ENCODE measurements at regions not wholly inside any gene's neighbourhood (a gene's known extent, or its start where the extent isn't known, plus 50 kb on each side); places are given as distances from the start of the nearest gene placed in this dataset.
A peak's percentile ranks its signal among the peaks of the same experiment; 100 is the strongest.
"Not testable (repeated sequence)": the region's sequence is repeated elsewhere in the genome, so short reads cannot be mapped to it uniquely, and the experiment has no call there.

DNA sequence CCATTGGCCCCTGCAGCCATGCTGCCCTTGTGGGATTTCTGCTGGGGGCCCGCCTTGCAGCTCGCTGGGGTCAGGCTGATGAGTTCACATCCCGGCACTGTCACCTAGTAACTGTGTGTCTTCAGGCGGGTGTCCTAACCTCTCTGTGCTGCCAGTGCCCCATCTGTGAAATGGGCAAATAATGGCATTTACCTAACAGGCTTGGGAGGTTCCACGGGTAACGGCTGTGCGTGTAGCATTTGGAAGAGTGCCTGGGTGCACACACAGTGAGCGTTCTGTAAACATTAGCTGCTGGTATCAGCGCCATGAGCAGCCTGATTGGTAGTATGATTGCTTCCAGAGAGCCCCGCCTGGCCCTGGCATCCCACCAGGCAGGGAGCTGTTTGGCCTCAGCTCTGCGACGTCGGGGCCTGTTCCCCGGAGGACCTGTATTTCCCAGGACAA, 167.3 kb upstream of the GSE1 start:
- no peak for DNase-seq

DNA sequence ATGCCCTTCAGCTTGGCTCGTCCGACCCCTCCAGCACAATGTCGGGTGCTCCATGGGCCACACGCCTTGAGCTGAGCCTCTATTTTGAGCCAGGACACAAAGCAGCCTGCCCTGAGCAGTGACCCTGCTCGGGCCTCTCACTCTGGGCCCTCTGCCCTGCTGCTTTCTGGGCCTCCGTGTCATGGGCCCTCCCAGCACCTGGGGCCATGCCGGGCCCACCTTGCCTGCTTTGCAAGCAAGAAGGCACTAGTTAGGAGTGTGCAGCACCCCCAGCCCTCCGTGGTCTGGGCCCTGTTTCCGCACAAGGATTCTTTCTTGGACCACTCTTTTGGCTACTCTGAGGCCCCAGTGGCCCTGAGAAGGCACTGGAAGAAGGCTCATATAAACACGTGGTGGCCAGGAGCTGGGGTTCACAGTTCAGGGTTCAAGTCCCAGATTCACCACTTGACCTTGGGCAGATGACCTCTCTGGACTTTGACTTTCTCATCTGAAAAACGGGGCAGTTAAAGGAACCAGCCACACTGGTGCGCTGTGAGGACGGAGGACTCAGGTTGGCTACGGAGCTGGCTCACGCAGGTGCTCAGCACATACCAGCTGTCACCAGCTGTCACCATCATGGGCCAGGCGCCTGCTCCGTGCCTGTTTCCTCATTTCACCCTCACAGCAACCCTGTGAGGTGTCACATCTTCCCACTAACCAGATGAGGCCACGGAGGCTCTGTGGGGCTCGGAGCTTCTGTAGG, 166.0 kb upstream of the GSE1 start:
- no peak for DNase-seq

DNA sequence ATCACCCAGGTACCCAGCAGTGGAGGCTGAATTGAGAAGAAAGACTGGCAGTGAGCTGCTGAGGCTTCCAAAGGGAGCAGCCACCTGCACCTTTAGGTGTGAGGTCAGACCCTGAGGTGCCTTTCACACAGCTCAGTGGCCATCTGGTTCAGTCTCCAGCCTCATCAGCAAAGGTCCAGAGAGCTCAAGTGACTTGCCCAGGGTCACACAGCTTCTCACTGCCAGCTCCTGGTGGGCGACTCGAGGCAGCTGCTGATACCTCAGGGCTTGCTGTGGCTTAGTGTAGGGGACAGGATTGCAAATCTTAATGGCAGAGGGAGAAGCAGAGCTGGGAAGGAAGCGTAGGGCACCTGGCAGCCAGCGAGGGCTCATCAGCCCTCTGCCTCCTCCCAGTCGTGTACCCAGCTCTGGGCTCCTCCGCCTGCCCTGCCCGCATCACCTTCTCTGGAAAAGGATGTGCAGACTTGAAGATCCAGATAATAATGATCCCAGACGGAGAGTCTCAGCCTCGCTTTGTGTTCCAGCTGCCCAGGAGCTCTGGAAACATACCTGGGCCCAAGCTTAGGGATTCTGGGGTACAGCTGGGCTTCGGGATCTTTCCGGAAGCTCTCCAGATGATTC, 165.3 kb upstream of the GSE1 start:
- DNase-seq, result no peak

DNA sequence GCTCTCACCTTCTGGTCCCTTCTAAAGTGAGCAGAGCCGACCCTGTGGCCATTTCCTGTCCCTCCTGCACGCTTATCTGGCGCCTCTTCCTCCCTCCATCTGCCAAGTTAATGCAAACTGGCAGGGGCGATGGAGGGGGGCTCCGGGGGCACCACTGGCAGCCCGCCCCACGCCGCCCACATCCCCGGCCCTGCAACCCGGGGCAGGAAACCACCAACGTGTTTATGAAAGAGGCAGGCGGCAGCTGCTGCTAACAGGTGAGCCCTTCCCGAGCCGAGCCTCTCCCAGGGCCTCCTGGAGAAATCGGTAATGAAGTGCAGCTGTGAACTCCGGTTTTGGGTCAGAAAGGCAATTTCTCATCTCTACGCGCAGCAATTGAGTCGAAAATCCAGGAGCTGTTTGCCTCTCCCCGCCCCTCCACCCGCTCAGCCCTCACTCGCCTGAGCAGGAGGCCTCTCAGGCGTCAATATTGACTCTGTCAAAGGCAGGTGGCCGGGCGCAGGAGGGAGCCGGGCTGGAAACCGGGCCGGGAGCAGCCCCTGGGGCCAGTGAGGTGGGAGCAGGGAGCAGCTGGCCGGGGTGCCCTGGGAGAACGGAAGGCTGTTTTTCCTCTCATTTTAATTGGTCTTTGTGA, 164.4 kb upstream of the GSE1 start:
- DNase-seq, result no peak

DNA sequence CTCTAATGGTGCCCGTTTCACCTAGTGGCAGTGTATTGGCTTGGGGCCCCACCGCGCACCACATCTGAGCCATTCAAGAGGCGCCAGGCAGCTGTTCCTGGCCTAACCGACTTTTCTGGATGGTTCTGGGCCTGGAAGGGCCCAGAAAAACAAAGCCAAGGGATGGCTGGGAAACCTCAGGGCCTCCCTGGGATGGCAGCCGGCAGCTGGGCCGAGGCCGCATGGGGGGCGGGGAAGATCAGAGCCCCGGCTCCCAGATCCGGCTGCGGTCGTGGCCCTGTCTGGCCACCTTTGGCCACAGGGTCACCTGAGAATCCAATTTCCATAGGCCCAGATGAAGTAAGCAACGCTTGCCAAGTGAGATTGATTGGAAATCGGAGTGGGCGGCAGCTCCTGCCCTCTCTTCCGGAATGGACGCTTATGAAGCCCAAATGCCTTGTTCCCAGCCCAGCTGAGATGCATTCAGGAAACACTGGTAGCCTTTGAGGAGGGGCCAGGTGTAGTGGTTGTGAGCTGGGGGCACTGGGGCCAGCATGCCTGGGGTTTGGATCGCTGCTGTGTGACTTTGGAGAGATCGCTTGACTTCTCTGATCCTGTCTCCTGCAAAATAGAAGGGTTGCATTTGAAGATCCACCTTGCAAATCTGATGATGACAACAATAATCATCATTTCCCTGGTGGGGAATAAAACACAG, 163.8 kb upstream of the GSE1 start:
- no peak for DNase-seq

DNA sequence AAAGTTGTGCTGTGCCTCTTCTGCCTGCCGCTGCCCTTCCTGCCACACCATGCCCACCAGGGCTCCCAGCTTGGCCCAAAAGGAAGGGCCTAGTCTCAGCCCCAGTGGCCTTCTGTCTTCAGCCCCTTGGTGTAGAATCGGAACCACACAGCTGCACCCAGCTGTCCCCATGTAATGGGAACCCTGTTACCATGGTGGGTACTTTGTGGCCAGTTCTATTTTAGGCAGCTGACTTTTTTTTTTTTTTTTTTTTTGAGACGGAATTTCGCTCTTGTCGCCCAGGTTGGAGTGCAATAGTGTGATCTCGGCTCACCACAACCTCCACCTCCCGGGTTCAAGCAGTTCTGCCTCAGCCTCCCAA, 163.3 kb upstream of the GSE1 start:
- no peak for DNase-seq

DNA sequence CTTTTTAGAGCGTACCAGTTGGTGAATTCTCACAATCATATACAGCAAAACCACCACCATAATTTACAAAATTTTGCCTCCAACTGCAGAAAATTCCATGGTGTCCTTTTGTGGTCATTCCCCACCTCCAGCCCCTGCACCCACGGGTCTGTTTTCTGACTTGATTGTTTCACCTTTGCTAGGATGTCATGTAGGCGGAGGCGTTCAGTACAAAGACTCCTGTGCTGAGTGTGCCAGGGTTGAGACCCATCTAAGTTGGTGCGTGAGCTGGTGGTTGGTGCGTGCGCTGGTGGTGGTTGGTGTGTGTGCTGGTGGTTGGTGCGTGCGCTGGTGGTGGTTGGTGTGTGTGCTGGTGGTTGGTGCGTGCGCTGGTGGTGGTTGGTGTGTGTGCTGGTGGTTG, 162.0 kb upstream of the GSE1 start:
- not testable (repeated sequence) for DNase-seq

DNA sequence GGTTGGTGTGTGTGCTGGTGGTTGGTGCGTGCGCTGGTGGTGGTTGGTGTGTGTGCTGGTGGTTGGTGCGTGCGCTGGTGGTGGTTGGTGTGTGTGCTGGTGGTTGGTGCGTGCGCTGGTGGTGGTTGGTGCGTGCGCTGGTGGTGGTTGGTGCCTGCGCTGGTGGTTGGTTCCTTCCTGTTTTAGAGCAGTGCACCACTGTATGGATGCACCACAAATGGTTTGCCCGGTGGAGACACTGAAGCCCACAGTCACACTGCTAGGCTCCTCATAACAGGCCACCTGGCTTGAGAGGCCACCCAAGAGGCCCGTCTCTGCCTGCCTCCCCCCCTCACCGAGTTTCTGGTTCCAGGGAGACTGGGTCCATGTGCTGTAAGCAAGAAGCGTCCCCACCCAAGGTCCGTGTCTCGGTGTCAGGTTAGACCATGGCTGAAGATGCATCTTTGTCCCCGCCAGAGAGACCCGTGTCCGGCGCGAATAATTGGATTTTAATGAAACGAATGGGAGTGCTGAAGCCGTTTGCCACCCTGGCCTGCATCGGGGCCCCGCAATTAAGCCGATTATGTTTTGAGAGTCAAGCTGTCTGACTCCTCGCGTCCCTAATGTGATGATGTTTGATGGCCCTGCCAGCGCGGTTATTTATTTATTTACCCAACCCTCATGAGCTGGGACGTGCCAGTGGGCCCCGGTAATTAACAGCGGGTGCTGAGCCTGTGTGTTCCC, 161.3 kb upstream of the GSE1 start:
- DNase-seq, result no peak

DNA sequence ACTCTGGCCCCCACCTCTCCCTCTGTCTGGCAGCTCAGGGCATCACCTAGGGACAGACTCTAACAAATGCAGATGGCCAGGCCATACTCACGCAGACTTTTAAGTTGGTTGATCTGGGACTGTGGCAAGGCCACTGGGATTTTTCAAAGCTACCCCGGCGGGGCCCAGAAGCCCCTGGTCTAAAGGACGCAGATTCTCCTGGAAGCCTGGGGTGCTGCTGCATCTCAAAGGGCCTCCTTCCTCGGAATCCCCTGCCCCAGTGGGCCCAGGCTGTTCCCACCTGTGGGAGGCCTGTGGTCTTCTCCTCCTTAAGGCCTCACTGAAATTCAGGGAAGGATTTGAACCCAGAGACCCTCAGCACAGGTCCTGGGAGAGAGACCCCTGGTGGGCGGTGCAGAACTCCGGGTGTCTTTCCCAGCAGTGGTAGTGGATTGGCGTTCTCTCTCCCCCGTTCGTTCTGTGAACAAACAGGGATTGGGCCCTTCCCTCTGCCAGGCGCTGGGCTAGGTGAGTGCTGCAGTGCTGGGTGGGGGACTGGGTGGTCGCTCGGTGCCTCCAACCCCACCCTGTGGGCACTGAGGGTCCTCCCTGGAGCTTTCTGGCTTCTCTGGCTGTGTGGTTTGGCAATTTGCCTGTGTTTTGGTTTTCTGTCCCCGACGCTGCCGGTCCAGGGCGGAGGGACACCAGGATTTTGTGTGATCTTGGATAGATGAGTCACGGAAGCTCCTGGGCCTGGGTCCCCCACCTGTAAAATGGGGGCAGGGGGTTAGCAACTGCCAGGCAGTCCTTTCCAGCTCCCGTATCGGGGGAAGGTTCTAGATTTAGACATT, 160.5 kb upstream of the GSE1 start:
- DNase-seq, result no peak

DNA sequence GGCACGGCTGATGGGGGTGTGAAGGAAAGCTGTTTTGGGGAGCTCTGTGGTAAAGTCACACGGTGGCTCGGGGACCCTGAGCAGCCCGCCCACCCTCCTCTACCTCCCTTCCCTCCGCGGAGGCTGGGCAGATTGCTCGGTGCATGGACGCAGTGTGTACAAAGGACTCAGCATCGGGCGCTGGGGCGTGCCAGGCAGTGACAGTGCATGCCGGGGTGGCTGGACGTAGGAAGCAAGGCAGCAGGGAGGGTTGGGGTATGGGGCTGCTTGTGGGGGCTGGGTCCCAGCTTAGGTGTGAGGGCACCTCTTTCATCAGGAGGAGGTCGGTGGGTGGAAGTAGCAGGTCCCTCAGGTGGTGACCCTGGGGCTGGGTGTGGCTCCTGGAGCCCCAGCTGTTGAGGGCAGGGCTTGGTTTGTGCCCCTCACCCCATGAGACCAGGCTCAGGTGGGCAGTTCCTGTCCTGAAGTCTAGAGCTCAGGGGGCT, 159.9 kb upstream of the GSE1 start:
- no peak for DNase-seq

DNA sequence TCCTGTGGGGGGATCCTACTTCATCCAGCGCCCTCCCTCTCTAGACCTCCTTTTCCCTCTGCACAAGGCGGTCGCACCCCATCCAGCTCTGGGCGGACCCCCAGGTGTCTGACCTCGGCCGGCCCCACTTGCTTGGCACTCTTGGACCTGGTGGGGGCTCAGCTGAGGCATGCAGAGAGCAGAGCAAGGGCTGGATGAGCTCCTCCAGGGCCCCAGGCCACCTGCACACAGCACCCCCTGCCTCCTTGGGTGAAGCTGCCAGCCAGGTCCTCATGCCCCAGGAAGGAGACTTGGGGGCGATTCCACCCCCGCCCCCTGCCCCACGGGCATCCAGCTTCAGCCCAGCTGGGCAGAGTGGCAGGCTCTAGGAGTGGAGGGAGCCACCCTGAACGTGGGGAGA, 159.4 kb upstream of the GSE1 start:
- no peak for DNase-seq

DNA sequence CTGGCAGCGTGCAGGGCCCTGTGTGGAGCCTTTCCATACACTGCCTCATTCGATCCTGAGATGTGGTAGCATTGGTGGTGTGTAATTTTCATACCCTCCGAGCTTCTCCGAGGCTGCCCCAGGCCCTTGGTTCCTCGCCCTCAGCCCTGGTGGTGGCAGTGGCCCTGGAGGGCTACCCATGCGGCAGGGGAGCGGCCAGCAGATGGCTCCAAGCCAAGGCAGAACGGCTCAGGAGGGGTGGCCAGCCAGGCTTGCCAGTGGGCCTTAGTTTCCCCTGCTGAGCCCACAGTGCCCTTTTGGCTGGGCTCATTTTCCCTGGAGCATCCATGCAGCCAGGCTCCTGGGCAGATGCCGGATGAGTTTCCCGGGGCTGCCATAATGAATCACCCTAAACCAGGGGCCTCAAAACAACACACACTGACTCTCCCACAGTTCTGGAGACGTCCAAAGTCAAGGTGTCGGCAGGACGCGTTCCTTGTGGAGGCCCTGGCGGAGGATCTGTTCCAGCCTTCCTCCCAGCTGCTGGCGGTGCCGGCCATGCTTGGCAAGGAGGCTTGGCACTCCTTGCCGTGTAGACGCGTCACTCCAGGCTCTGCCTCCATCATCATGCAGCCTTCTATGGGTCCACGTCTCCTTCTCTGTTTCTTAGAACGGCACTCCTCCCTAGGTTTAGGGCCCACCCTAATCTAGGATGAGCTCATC, 158.8 kb upstream of the GSE1 start:
- DNase-seq, result no peak

DNA sequence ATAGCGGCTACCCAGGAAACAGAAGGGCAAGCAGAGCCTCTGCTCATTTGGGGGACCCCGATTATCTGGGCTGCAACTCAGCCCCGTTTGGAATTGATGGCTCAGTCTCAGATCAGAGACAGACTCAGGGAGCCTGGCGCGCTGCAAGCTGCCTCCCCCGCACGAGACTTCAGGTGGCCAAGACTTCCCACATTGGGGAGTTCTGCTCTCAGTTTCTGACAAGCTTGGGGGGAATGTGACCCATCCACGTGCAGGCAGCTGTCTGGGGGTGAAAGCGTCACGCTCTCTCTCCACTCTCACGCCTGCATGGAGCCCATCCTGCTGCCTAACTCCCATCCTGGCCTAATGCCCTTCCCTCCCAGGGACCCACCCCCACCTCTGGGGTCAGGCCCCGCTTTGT, 157.6 kb upstream of the GSE1 start:
- no peak for DNase-seq

DNA sequence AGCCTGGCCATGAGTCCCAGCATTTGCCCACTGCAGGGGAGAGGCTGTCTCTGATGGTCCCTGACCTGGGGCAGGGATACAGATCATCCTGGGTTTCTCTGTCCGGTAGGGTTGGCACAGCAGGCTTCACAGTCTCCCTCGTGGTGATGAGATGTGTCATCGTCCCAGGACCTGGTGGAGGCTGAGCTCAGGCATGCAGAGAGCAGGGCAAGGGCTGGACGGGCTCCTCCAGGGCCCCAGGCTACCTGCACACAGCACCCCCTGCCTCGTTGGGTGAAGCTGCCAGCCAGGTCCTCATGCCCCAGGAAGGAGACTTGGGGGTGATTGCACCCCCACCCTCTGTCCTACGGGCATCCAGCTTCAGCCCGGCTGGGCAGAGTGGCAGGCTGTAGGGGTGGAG, 155.8 kb upstream of the GSE1 start:
- DNase-seq, result peak; percentile 33

DNA sequence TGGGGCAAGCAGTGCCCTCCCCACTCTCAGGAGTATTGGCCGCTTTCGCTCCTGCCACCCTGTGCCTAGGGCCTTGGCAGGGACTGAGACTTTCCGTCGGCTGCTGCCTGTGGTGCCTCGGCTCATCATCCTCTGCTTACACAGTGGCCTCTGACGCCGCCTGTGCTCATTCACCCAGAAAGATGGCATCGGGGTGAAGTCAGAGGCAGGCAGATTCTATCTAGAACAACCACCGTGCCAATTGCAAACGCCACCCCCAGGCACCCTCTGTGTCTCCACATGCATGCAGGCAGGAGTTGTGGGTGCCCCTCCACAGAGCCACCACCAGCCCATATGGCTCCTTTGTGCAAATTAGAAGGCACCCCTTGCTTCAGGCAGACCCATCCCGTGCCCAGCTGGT, 154.2 kb upstream of the GSE1 start:
- DNase-seq, result no peak

DNA sequence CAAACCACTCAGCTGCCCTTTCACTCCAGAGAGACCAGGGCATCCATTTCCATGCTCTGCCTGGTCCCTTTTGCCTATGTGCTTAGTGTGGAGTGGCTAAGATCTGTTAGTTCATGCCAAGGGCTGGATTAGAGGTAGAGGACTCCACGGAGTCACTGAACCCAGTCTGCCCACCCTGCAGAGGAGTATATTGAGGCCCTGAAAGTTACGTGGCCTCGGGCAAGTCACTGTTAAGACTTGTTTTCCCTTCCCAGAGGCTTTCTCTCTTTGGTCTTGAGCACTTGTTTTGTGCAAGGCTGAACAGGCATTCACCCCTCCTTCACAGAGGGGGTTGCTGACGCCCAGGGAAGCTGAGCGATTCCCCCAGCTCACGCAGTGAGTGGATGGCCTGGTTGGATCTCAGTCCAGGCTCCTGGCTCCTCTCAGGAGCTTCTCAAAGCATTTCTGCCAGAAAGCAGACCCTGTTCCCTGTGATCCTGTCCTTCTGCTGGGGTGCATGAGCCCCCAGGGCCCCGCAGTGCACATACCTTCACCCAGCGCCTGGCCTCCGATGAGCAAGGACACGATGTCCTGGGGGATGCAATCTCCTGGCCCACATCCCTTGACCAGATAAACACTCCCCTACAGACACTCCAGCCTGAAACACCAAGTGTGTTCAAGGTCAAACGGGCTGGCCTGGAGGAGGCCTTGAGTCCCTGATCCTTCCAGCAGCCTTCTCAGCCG, 153.4 kb upstream of the GSE1 start:
- DNase-seq, result no peak

DNA sequence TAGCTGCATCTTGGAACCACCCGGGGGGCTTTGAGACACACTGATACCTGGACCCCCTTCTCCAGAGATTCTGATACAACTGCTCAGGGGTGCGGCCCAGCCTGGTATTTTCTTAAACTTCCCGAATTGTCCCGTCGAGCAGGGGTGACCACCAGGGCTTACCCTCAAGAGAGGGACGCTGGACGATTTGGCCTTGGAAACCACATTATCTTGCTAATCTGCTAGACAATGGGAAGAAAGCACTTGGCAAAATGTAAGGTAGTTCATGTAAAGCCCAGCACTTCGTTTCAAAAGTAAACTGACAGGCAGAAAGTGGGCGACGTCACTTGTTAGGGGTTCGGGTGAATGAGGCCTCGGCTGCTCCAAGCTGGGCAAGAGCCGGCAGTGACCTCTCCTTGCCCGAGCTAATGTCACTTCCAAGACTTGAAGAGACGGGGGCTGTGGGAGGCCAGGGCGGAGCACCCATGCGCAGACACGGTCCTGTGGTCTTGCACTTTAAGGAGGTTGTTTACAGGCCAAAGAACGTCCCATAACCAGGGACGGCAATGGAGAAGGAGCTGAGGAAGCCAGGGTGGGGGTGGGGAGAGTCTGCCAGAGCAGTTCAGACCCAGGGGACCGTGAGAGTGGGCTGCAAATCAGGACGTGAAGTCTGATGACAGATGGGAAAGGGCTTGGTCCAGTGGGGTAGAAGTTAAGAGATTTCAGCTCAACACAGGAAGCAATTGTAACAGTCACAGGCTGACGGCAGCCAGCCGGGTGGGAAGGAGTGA, 152.7 kb upstream of the GSE1 start:
- peak; percentile 36 for DNase-seq

DNA sequence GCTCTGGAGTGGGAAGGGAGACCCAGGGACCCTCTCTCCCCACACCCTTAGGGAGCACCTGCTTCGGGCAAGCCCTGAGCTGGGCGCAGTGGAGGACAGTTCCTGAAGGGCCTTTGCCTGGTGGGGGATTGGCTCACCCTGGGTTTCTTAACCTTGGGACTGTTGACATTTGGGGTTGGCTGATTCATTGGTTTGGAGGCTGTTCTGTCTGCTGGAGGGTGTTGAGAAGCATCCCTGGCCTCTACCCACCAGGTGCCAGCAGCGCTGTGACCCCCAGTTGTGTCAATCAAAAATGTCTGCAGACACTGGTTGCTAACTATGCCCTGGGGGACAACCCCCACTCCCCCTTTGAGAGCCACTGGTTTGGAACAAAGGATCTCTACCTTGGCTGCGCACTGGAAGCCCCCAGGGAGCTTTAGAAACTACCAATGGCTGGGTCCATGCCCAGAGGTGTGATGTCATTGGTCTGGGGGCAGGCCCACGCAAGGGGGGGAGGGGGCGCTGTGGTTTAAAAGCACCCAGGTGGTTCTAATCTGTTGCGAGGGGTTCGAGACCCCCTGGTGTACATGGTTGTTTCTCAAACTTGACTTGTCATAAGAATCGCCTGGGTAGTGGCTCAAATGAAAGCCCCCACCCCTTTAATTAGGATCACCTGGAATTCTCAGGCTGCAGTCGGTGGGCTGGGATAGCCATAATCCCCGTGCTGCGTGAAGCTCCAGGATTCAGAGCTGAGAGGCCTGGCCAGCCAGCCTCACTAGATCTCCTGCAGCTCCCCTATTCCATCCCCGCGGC, 151.9 kb upstream of the GSE1 start:
- peak; percentile 70 for DNase-seq

Data from fibroblast of skin of scalp (primary cell).